Retinal pigment epithelial cell (primary cell): ENCODE measurements at regions not wholly inside any gene's neighbourhood (a gene's known extent, or its start where the extent isn't known, plus 50 kb on each side); places are given as distances from the start of the nearest gene placed in this dataset.

Source experiments
- DNase-seq: peaks from one replicate; pipeline ENCODE4 v3.0.0-alpha.2; 2010; ENCODE audit warnings: low read depth
- H3K4me3 ChIP-seq: 2 replicates; pipeline ENCODE4 v1.5.1; 2011; ENCODE audit warnings: mild to moderate bottlenecking, low read length, control low read depth, moderate library complexity
- CTCF ChIP-seq: conservative IDR thresholded peaks from 2 replicates; pipeline ENCODE4 v1.5.1; 2011; ENCODE audit warnings: low read depth, low read length, control low read depth, inconsistent platforms

GRCh38 chr18:41624460-41624859 lies 330.6 kb upstream of the PIK3C3 start:
- peak; percentile 87 for DNase-seq
- no peak overlapping the region for H3K4me3 ChIP-seq
- TF ChIP-seq CTCF: no peak

- TF ChIP-seq CTCF: no peak
- H3K4me3 ChIP-seq: no peak overlapping the region
Measured at GRCh38 chr18:41621177-41621576, 333.9 kb upstream of the PIK3C3 start.

GRCh38 chr18:41618147-41618546 lies 336.9 kb upstream of the PIK3C3 start:
- no peak for DNase-seq
- no peak overlapping the region for H3K4me3 ChIP-seq
- TF ChIP-seq CTCF: no peak

More at GRCh38 chr18:41621177-41621576, 333.9 kb upstream of the PIK3C3 start:
- DNase-seq: no peak

GRCh38 chr18:41617647-41618046 lies 337.4 kb upstream of the PIK3C3 start:
- no peak for TF ChIP-seq CTCF
- H3K4me3 ChIP-seq: no peak overlapping the region
- DNase-seq: no peak

- no peak for TF ChIP-seq CTCF
- no peak overlapping the region for H3K4me3 ChIP-seq
Measured at GRCh38 chr18:41613003-41613609, 341.9 kb upstream of the PIK3C3 start.

GRCh38 chr18:41604964-41605363 lies 350.1 kb upstream of the PIK3C3 start:
- TF ChIP-seq CTCF: no peak
- no peak overlapping the region for H3K4me3 ChIP-seq
- DNase-seq: no peak

More at GRCh38 chr18:41613003-41613609, 341.9 kb upstream of the PIK3C3 start:
- no peak for DNase-seq

- DNase-seq: no peak
- TF ChIP-seq CTCF: no peak
Measured at GRCh38 chr18:41602034-41602433, 353.0 kb upstream of the PIK3C3 start.

More at GRCh38 chr18:41602034-41602433, 353.0 kb upstream of the PIK3C3 start:
- H3K4me3 ChIP-seq: no peak overlapping the region
